ENCODE measurements at regions not wholly inside any gene's neighbourhood (a gene's known extent, or its start where the extent isn't known, plus 50 kb on each side); places are given as distances from the start of the nearest gene placed in this dataset.

GRCh38 chr2:190769258-190769657, 111.4 kb upstream of the GLS start:
- TF ChIP-seq RCOR1 (IDR thresholded peaks at IDR 0.05; ENCODE audit: low read depth, low read length) (no peak), ZC3H11A (IDR thresholded peaks at IDR 0.05) (peak; percentile 92), PHF8 (IDR thresholded peaks at IDR 0.05; ENCODE audit: borderline replicate concordance, low read depth) (no peak), HMGXB4 (CRISPR knock-in tag; IDR thresholded peaks at IDR 0.05; ENCODE audit: borderline replicate concordance) (no peak)
- peaks cover 16% of the 10 kb centered on the region for H3K4me1 ChIP-seq
- ChIA-PET CTCF (interaction anchor here (0.6 to 0.9 kb wide), 2 partner anchors 12 to 280 kb away, joined by 3 to 4 read pairs; no protein-coding TSS in a partner anchor), POLR2A (no interaction called here)
- ATAC-seq: no peak
- H3K27ac ChIP-seq: no peak overlapping the region
- no peak for FAIRE-seq
- H3K9me3 ChIP-seq: no peaks in the 10 kb centered on the region
- no peak for DNase-seq (ENCODE audit: low read depth in 1 of 2, low spot score in 1 of 2)
- H3K4me3 ChIP-seq: no peak overlapping the region
- no peak overlapping the region for H3K4me2 ChIP-seq

GRCh38 chr2:190771726-190772125, 108.9 kb upstream of the GLS start:
- CTCF ChIA-PET: no interaction called here
- ATAC-seq: no peak
- POLR2A ChIA-PET: no interaction called here

GRCh38 chr2:190780594-190780993, 100.0 kb upstream of the GLS start:
- H3K27ac ChIP-seq: no peak overlapping the region
- no peak overlapping the region for H3K4me3 ChIP-seq
- ChIA-PET CTCF (interaction anchor here (0.8 to 4.8 kb wide), 25 partner anchors 9 to 261 kb away, joined by 3 to 24 read pairs (median 3); no protein-coding TSS in a partner anchor), POLR2A (no interaction called here)
- TF ChIP-seq TP53 (CRISPR knock-in tag; IDR thresholded peaks at IDR 0.05) (no peak), FOXS1 (CRISPR knock-in tag; IDR thresholded peaks at IDR 0.05) (no peak), CHD2 (IDR thresholded peaks at IDR 0.05; ENCODE audit: low read length, partially characterized antibody) (no peak), RFX5 (IDR thresholded peaks at IDR 0.05) (no peak), KDM1A (IDR thresholded peaks at IDR 0.05; ENCODE audit: low read depth) (no peak), HOXB5 (CRISPR knock-in tag; IDR thresholded peaks at IDR 0.05) (no peak), NPAS2 (CRISPR knock-in tag; IDR thresholded peaks at IDR 0.05; ENCODE audit: borderline replicate concordance) (no peak), CTCF (IDR thresholded peaks at IDR 0.05) (no peak), RARB (CRISPR knock-in tag; IDR thresholded peaks at IDR 0.05) (no peak), CBX8 (IDR thresholded peaks at IDR 0.05) (no peak)
- peaks cover 18% of the 10 kb centered on the region; the same call in 2 of the 3 replicates for H3K9me3 ChIP-seq
- no peak for ATAC-seq
- peaks cover 15% of the 10 kb centered on the region for H3K4me1 ChIP-seq
- no peak for FAIRE-seq
- no peak overlapping the region for H3K4me2 ChIP-seq
- 95% methylated on average over 1 of the region's 1 CpG for WGBS (ENCODE audit: missing lambda C conversion rate)
- no peak for DNase-seq (ENCODE audit: low read depth in 1 of 2, low spot score in 1 of 2)

More at GRCh38 chr2:190771726-190772125, 108.9 kb upstream of the GLS start:
- TF ChIP-seq MYC (IDR thresholded peaks at IDR 0.05; ENCODE audit: borderline replicate concordance, low read length) (no peak), EHF (CRISPR knock-in tag; IDR thresholded peaks at IDR 0.05) (no peak), GATA3 (IDR thresholded peaks at IDR 0.05; ENCODE audit: borderline replicate concordance) (no peak)
- H3K9me3 ChIP-seq: no peaks in the 10 kb centered on the region
- H3K27ac ChIP-seq: no peak overlapping the region
- H3K4me3 ChIP-seq: no peak overlapping the region
- DNase-seq (ENCODE audit: low read depth in 1 of 2, low spot score in 1 of 2): no peak
- no peaks in the 10 kb centered on the region for H3K4me1 ChIP-seq
- no peak overlapping the region for H3K4me2 ChIP-seq
- no peak for FAIRE-seq

- ChIA-PET CTCF (interaction anchor here (0.6 to 4.8 kb wide), 31 partner anchors 8 to 260 kb away, joined by 3 to 24 read pairs (median 4); no protein-coding TSS in a partner anchor), POLR2A (no interaction called here)
- peaks cover 26% of the 10 kb centered on the region for H3K4me1 ChIP-seq
- TF ChIP-seq SMC3 (IDR thresholded peaks at IDR 0.05) (peak; percentile 90), NR3C1 (IDR thresholded peaks at IDR 0.05) (no peak), POLR2AphosphoS2 (conservative IDR thresholded peaks at IDR 0.05; ENCODE audit: low read length) (no peak), CEBPB (IDR thresholded peaks at IDR 0.05) (peak in 1 of 2 experiments; percentile 31; a peak in 1 of 4 replicates), CHD2 (IDR thresholded peaks at IDR 0.05; ENCODE audit: low read length, partially characterized antibody) (no peak), PHF8 (IDR thresholded peaks at IDR 0.05; ENCODE audit: borderline replicate concordance, low read depth) (no peak), HEYL (CRISPR knock-in tag; IDR thresholded peaks at IDR 0.05) (no peak), MAX (IDR thresholded peaks at IDR 0.05) (no peak), NPAS2 (CRISPR knock-in tag; IDR thresholded peaks at IDR 0.05; ENCODE audit: borderline replicate concordance) (no peak), CTCF (IDR thresholded peaks at IDR 0.05) (peak; percentile 90), RAD21 (conservative IDR thresholded peaks at IDR 0.05 in 1 of 2, IDR thresholded peaks at IDR 0.05 in 1 of 2) (peak; percentile 87 to 97), FOSB (CRISPR knock-in tag; IDR thresholded peaks at IDR 0.05) (no peak)
- peak; percentile 75 to 91; a peak in 4 of 6 replicates for ATAC-seq
- peaks cover 18% of the 10 kb centered on the region; the same call in 2 of the 3 replicates for H3K9me3 ChIP-seq
- 7% methylated on average over 4 of the region's 4 CpGs for WGBS (ENCODE audit: missing lambda C conversion rate)
- H3K4me3 ChIP-seq: no peak overlapping the region
- H3K4me2 ChIP-seq: peak overlapping the region; percentile 46
- peak overlapping the region; percentile 53 to 66 for H3K27ac ChIP-seq
- peak; percentile 65 to 74 for DNase-seq (ENCODE audit: low read depth in 1 of 2, low spot score in 1 of 2)
- FAIRE-seq: no peak
Observed at GRCh38 chr2:190781604-190782198, 98.9 kb upstream of the GLS start.
